Bronchial epithelial cell (primary cell): ENCODE measurements at regions not wholly inside any gene's neighbourhood (a gene's known extent, or its start where the extent isn't known, plus 50 kb on each side); places are given as distances from the start of the nearest gene placed in this dataset.

Source experiments
- DNase-seq: peaks from one replicate; pipeline ENCODE4 v3.0.0-alpha.2; 2010; ENCODE audit warnings: low read depth
- FAIRE-seq: peaks from 2 replicates; lab custom pipeline; 2011; peaks lifted over from hg19 to GRCh38; lab: Jason Lieb, UNC
- H3K27me3 ChIP-seq: 2 replicates; pipeline ENCODE4 v1.5.1; 2011; ENCODE audit warnings: low read length; ENCODE audit not compliant: control insufficient read depth, insufficient read depth
- H3K36me3 ChIP-seq: 2 replicates; pipeline ENCODE4 v1.5.1; 2011; ENCODE audit warnings: low read length; ENCODE audit not compliant: control insufficient read depth, insufficient read depth
- H3K4me3 ChIP-seq: 2 replicates; pipeline ENCODE4 v1.5.1; 2011; ENCODE audit warnings: mild to moderate bottlenecking, low read depth, low read length, control low read depth
- CTCF ChIP-seq: IDR thresholded peaks from 2 replicates; pipeline ENCODE4 v1.5.1; 2011; ENCODE audit warnings: mild to moderate bottlenecking, moderate library complexity, low read length, control low read depth, inconsistent platforms; ENCODE audit not compliant: insufficient read depth, severe bottlenecking

GRCh38 chr2:187922846-187923245 lies 368.6 kb upstream of the TFPI start:
- TF ChIP-seq CTCF = no peak
- Histone ChIP-seq H3K4me3 (no peak overlapping the region), H3K36me3 (no peaks in the 10 kb centered on the region), H3K27me3 (no peaks in the 10 kb centered on the region)
- no peak for FAIRE-seq
- DNase-seq = no peak

GRCh38 chr2:187924293-187924692 lies 367.4 kb upstream of the GULP1 start:
- no peak overlapping the region for H3K4me3 ChIP-seq
- no peaks in the 10 kb centered on the region for H3K27me3 ChIP-seq
- no peak for DNase-seq
- no peak for FAIRE-seq
- no peaks in the 10 kb centered on the region for H3K36me3 ChIP-seq
- no peak for TF ChIP-seq CTCF

DNA sequence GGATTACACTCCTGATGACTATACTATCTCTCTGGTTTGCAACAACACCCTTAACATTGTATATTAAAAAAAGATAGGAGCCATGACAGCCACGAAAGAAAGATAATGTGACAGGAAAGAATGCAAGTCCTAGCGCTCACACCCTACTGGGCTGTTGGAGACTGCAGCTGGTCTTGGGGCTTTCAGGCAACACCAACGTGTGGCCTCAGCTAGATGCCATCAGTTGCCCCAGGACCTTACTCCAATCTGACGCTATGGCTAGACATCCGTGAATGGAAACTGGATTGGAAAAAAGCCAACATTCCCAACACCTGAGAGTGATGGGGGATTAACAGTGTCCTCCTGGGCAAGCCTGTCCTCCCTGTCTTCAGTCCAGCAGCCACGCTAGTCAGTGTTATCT lies 357.4 kb upstream of the GULP1 start:
- Histone ChIP-seq H3K27me3 (no peaks in the 10 kb centered on the region), H3K36me3 (no peaks in the 10 kb centered on the region), H3K4me3 (no peak overlapping the region)
- FAIRE-seq (no peak), DNase-seq (no peak)
- TF ChIP-seq CTCF = no peak

DNA sequence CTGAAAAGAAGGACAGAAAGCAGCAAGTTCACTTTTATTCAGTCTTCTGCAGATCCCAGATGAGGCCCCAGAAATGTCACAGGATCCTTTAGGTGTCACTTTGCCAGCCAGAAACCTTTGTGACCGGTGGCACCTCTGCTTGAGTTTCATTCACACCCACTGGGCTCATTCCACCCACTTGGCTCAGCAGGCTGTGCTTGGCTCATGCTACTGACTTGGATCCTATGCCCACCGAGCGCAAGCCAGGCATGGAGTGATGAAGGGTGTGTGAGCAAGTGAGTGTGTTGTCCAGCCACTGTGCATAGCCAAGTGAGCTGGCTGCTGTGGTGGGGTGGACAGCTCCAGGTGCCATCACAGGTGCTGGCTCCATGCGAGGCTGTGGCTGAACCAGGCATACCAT lies 357.0 kb upstream of the GULP1 start:
- Histone ChIP-seq H3K27me3 (no peaks in the 10 kb centered on the region), H3K4me3 (no peak overlapping the region), H3K36me3 (no peaks in the 10 kb centered on the region)
- no peak for TF ChIP-seq CTCF
- DNase-seq = no peak
- peak; percentile 86 for FAIRE-seq

- Histone ChIP-seq H3K4me3 (no peak overlapping the region), H3K36me3 (no peaks in the 10 kb centered on the region), H3K27me3 (no peaks in the 10 kb centered on the region)
- FAIRE-seq = no peak
- no peak for TF ChIP-seq CTCF
- DNase-seq = no peak
Measured at GRCh38 chr2:187935126-187935525, 356.5 kb upstream of the GULP1 start.

- FAIRE-seq (no peak), DNase-seq (no peak)
- Histone ChIP-seq H3K4me3 (no peak overlapping the region), H3K27me3 (no peaks in the 10 kb centered on the region), H3K36me3 (no peaks in the 10 kb centered on the region)
- TF ChIP-seq CTCF = no peak
Measured at GRCh38 chr2:187936228-187936627, 355.4 kb upstream of the GULP1 start.
